Endothelial cell (in vitro differentiated cells): ENCODE measurements at regions not wholly inside any gene's neighbourhood (a gene's known extent, or its start where the extent isn't known, plus 50 kb on each side); places are given as distances from the start of the nearest gene placed in this dataset.

Experiments
- DNase-seq: peaks from one replicate; pipeline ENCODE4 v3.0.0; 2021; ENCODE audit warnings: low spot score
- H3K27ac Mint-ChIP-seq: one replicate; pipeline ENCODE4 v1.8.0; 2021; ENCODE audit warnings: mixed read lengths, inconsistent platforms; ENCODE audit not compliant: unreplicated experiment
- H3K27me3 Mint-ChIP-seq: one replicate; pipeline ENCODE4 v1.8.0; 2021; ENCODE audit warnings: mild to moderate bottlenecking, moderate library complexity, mixed read lengths, inconsistent platforms; ENCODE audit not compliant: unreplicated experiment
- H3K36me3 Mint-ChIP-seq: one replicate; pipeline ENCODE4 v1.8.0; 2021; ENCODE audit warnings: mild to moderate bottlenecking, low read depth, mixed read lengths, inconsistent platforms; ENCODE audit not compliant: unreplicated experiment
- H3K4me1 Mint-ChIP-seq: one replicate; pipeline ENCODE4 v1.8.0; 2021; ENCODE audit warnings: mild to moderate bottlenecking, mixed read lengths, inconsistent platforms; ENCODE audit not compliant: unreplicated experiment
- H3K4me3 Mint-ChIP-seq: one replicate; pipeline ENCODE4 v1.8.0; 2021; ENCODE audit warnings: mild to moderate bottlenecking, mixed read lengths, inconsistent platforms; ENCODE audit not compliant: unreplicated experiment
- H3K9me3 Mint-ChIP-seq: one replicate; pipeline ENCODE4 v1.8.0; 2021; ENCODE audit warnings: mixed read lengths, inconsistent platforms; ENCODE audit not compliant: unreplicated experiment
- TF ChIP-seq, protein P1 (sequence below): fragments of 200-600 bp; sonication (generic); IDR thresholded peaks from one replicate; pipeline ENCODE4 v1.5.0; 2021; ENCODE audit warnings: antibody characterized with exemption; ENCODE audit not compliant: unreplicated experiment

DNA sequence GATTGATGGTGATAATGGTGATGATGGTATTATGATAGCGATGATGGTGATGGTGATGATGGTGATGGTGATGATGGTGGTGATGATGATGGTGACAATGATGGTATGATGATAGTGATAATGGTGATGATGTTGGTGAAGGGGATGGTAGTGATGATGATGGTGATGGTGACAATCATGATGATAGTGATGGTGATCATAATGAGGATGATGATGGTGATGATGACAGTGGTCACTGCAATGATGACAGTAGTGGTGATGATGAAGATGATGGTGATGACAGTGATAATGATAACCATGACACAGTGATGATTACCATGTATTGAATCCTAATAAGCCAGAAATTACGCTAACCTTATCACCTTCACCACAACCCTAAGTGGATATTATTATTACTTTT is 128.2 kb downstream of the SHANK2 start:
- peaks cover 4% of the 10 kb centered on the region for H3K36me3 Mint-ChIP-seq
- TF ChIP-seq, protein P1, sequence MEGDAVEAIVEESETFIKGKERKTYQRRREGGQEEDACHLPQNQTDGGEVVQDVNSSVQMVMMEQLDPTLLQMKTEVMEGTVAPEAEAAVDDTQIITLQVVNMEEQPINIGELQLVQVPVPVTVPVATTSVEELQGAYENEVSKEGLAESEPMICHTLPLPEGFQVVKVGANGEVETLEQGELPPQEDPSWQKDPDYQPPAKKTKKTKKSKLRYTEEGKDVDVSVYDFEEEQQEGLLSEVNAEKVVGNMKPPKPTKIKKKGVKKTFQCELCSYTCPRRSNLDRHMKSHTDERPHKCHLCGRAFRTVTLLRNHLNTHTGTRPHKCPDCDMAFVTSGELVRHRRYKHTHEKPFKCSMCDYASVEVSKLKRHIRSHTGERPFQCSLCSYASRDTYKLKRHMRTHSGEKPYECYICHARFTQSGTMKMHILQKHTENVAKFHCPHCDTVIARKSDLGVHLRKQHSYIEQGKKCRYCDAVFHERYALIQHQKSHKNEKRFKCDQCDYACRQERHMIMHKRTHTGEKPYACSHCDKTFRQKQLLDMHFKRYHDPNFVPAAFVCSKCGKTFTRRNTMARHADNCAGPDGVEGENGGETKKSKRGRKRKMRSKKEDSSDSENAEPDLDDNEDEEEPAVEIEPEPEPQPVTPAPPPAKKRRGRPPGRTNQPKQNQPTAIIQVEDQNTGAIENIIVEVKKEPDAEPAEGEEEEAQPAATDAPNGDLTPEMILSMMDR = no peak
- H3K9me3 Mint-ChIP-seq = peaks cover 5% of the 10 kb centered on the region
- H3K27me3 Mint-ChIP-seq = peaks cover 2% of the 10 kb centered on the region
- H3K4me3 Mint-ChIP-seq = peak overlapping the region; percentile 24
- DNase-seq = no peak
- peaks cover 4% of the 10 kb centered on the region for H3K4me1 Mint-ChIP-seq
- no peak overlapping the region for H3K27ac Mint-ChIP-seq

DNA sequence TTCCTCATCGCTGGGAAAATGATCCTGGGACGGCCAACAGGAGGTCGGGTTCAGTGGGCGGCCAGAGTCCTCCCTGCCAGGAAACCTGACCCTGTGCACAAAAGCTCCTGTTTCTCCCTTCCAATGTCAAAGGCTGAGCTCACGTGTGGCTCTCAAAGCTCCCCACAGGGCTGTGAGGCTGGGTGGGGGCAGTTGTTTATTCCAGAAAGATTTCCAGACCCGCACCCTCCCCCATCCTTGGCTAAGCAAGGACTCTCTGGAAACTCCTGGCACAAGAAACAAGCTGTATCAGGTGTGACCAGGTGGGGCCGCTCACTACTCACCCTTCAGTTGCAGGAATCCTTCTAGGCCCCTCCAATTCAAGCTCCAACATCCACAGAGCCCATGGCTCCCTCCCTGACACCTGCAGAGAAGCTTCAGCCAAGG is 131.9 kb downstream of the SHANK2 start:
- Mint-ChIP-seq H3K27me3 (peaks cover 2% of the 10 kb centered on the region), H3K4me1 (no peaks in the 10 kb centered on the region), H3K9me3 (peaks cover 5% of the 10 kb centered on the region), H3K36me3 (peaks cover 4% of the 10 kb centered on the region), H3K27ac (no peak overlapping the region), H3K4me3 (no peak overlapping the region)
- peak; percentile 54 for DNase-seq
- TF ChIP-seq, protein P1 = peak; percentile 34

DNA sequence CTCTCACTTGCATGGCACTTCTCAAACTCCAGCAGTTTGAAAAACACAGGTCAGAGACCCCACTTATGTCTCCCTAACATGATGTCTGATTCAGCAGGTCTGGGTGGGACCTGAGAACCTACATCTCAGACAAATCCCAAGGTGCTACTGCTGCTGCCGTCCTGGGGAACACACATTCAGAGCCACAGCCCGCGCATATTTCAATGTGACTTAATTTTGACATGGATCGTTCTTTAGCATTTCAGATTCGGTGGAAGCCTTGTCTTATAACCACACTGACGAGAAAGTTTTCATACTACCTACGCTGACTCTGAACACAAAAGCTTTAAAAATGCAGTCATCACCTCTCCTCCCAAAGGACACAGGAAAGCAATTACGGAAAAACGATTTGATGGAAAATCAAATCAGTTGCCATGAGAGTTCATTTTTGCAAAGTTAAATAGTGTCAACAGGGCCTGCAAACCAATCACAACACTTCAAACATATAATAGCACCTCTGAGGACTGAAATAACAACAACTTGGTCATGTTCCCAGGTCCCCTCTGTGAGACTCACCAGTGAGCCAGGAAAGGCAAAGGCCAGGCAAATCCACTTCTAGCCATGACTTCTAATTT is 132.6 kb downstream of the SHANK2 start:
- peaks cover 2% of the 10 kb centered on the region for H3K27me3 Mint-ChIP-seq
- no peaks in the 10 kb centered on the region for H3K4me1 Mint-ChIP-seq

DNA sequence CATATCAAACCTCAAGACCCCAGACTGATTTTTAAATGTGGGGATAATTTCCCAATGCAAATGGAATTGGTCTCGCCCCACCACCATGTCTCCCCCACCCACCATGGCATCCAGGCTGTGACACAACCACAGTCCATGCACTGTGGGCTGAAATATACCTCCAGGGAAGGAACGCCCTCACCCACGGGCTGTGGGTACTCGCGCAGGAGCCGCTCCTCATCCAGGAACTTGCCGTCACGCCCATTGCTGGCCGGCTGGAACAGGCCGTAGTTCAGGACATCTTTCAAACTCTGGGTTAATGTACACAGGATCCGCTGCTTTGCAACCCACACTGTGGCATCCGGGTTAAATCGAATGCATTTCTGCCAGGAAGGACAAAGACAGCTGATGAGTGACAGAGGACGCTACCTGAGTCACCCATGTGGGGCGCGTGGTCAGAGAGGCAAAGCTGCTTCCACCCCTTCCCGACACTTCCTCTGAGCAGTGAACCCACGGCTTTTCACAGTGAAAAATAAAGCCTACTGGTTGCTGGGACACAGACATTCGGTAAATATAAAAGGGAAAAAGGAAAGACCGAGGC is 133.6 kb downstream of the SHANK2 start:
- TF ChIP-seq, protein P1 = no peak
- Mint-ChIP-seq H3K9me3 (peaks cover 5% of the 10 kb centered on the region), H3K27ac (no peak overlapping the region), H3K4me3 (no peak overlapping the region), H3K27me3 (no peaks in the 10 kb centered on the region), H3K36me3 (peaks cover 3% of the 10 kb centered on the region), H3K4me1 (no peaks in the 10 kb centered on the region)
- DNase-seq = no peak

More for the DNA sequence above, 132.6 kb downstream of the SHANK2 start:
- TF ChIP-seq, protein P1 = no peak
- Mint-ChIP-seq H3K4me3 (no peak overlapping the region), H3K9me3 (peaks cover 5% of the 10 kb centered on the region), H3K27ac (no peak overlapping the region), H3K36me3 (peaks cover 4% of the 10 kb centered on the region)
- DNase-seq = no peak

DNA sequence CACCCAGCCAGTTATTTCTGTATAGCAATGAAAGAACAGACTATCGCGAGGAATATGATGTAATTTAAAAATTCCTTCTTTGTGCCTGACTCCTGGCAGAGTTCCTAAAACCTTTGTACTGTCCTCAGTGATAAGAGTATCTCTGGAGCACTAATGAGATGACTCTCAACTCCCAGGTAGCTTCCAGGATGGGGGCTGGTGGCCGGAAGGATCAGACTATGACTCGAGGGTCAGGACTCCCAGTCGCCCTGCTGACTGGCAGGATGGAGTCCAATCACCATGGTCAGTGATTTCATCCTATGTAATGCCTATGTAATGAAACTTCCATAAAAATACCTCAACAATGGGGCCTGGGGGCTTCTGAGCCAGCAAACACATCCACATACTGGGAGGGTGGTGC is 135.1 kb downstream of the SHANK2 start:
- H3K27ac Mint-ChIP-seq = no peak overlapping the region
- H3K27me3 Mint-ChIP-seq = no peaks in the 10 kb centered on the region
- TF ChIP-seq, protein P1 = no peak
- H3K4me1 Mint-ChIP-seq = no peaks in the 10 kb centered on the region
- no peak overlapping the region for H3K4me3 Mint-ChIP-seq
- peaks cover 6% of the 10 kb centered on the region for H3K36me3 Mint-ChIP-seq
- no peaks in the 10 kb centered on the region for H3K9me3 Mint-ChIP-seq
- DNase-seq = no peak
